Upper lobe of right lung (tissue), 1 donor: ENCODE measurements at regions not wholly inside any gene's neighbourhood (a gene's known extent, or its start where the extent isn't known, plus 50 kb on each side); places are given as distances from the start of the nearest gene placed in this dataset.
A peak's percentile ranks its signal among the peaks of the same experiment; 100 is the strongest.

Source experiments
- ATAC-seq: fragments of 200-7000 bp; cut with Tn5 transposase; one replicate; pipeline ENCODE4 v1.9.1; 2020; ENCODE audit warnings: mild to moderate bottlenecking, moderate library complexity
- DNase-seq: peaks from one replicate; pipeline ENCODE4 v3.0.0-alpha.2; 2020
- H3K27ac ChIP-seq: fragments of 200-600 bp; one replicate; pipeline ENCODE4 v1.8.0; 2022
- H3K27me3 ChIP-seq: fragments of 200-600 bp; one replicate; pipeline ENCODE4 v1.8.0; 2022; ENCODE audit warnings: mild to moderate bottlenecking
- H3K36me3 ChIP-seq: fragments of 200-600 bp; one replicate; pipeline ENCODE4 v1.8.0; 2022
- H3K4me1 ChIP-seq: fragments of 200-600 bp; one replicate; pipeline ENCODE4 v1.8.0; 2022
- H3K4me3 ChIP-seq: fragments of 200-600 bp; one replicate; pipeline ENCODE4 v1.8.0; 2022; ENCODE audit warnings: mild to moderate bottlenecking
- H3K9me3 ChIP-seq: fragments of 200-600 bp; one replicate; pipeline ENCODE4 v1.8.0; 2022
- CTCF ChIP-seq: fragments of 200-600 bp; IDR thresholded peaks from one replicate; pipeline ENCODE4 v1.8.0; 2022; ENCODE audit warnings: antibody characterized with exemption
- intact Hi-C: fragments of 100-400 bp; cut with DNase I; formaldehyde crosslinking; loops from one replicate; pipeline ENCODE4 v1.11.0; 2022
- donor health status: DM: no; HTN: yes; CAD: no; lungs with severe emphysema.

GRCh38 chr4:183763990-183764754, 105.1 kb downstream of the TRAPPC11 start:
- Histone ChIP-seq H3K36me3 (no peaks in the 10 kb centered on the region), H3K27ac (no peak overlapping the region), H3K4me3 (no peak overlapping the region), H3K27me3 (no peaks in the 10 kb centered on the region), H3K9me3 (no peaks in the 10 kb centered on the region), H3K4me1 (no peaks in the 10 kb centered on the region)
- no peak for DNase-seq
- TF ChIP-seq CTCF, result no peak
- intact Hi-C loops, result no loop called here
- no peak for ATAC-seq

GRCh38 chr4:183765251-183765911, 106.3 kb downstream of the TRAPPC11 start:
- Histone ChIP-seq H3K36me3 (no peaks in the 10 kb centered on the region), H3K4me3 (peak overlapping the region; percentile 11), H3K4me1 (no peaks in the 10 kb centered on the region), H3K27ac (peak overlapping the region; percentile 61), H3K9me3 (no peaks in the 10 kb centered on the region), H3K27me3 (no peaks in the 10 kb centered on the region)
- no peak for TF ChIP-seq CTCF
- intact Hi-C loops, result no loop called here
- DNase-seq (no peak), ATAC-seq (peak; percentile 72)

GRCh38 chr4:183766140-183766539, 107.0 kb downstream of the TRAPPC11 start:
- Histone ChIP-seq H3K9me3 (no peaks in the 10 kb centered on the region), H3K27me3 (no peaks in the 10 kb centered on the region), H3K36me3 (no peaks in the 10 kb centered on the region), H3K27ac (no peak overlapping the region), H3K4me1 (no peaks in the 10 kb centered on the region), H3K4me3 (no peak overlapping the region)
- peak; percentile 38 for ATAC-seq
- intact Hi-C loops, result no loop called here
- TF ChIP-seq CTCF, result no peak
- no peak for DNase-seq

GRCh38 chr4:183770906-183771305, 111.8 kb downstream of the TRAPPC11 start:
- no peak overlapping the region for H3K4me3 ChIP-seq
- no peaks in the 10 kb centered on the region for H3K27me3 ChIP-seq
- H3K27ac ChIP-seq, result no peak overlapping the region
- H3K36me3 ChIP-seq, result no peaks in the 10 kb centered on the region
- ATAC-seq, result no peak
- no peaks in the 10 kb centered on the region for H3K4me1 ChIP-seq
- DNase-seq, result no peak
- intact Hi-C loops, result no loop called here
- TF ChIP-seq CTCF, result no peak
- H3K9me3 ChIP-seq, result no peaks in the 10 kb centered on the region

- Histone ChIP-seq H3K4me3 (no peak overlapping the region), H3K9me3 (no peaks in the 10 kb centered on the region), H3K4me1 (no peaks in the 10 kb centered on the region), H3K27ac (no peak overlapping the region), H3K27me3 (no peaks in the 10 kb centered on the region), H3K36me3 (no peaks in the 10 kb centered on the region)
- no peak for TF ChIP-seq CTCF
- ATAC-seq, result no peak
- DNase-seq, result no peak
- intact Hi-C loops, result no loop called here
These were observed 113.3 kb downstream of the TRAPPC11 start for GRCh38 chr4:183772361-183772760.
